Psoas muscle (tissue), 7 donors: ENCODE measurements at regions not wholly inside any gene's neighbourhood (a gene's known extent, or its start where the extent isn't known, plus 50 kb on each side); places are given as distances from the start of the nearest gene placed in this dataset.

Source experiments
- ATAC-seq, 4 donors: fragments of 200-7000 bp; cut with Tn5 transposase; one replicate each; pipeline ENCODE4 v1.9.1; 2020; ENCODE audit warnings: moderate library complexity in 3 of 4, mild to moderate bottlenecking in 2 of 4
- DNase-seq, 2 donors: peaks; one replicate each; pipeline ENCODE4 v3.0.0-alpha.2; 2020
- H3K27ac ChIP-seq: fragments of 200-600 bp; one replicate; pipeline ENCODE4 v1.8.0; 2022
- H3K27me3 ChIP-seq, 3 donors: fragments of 200-600 bp in 1 of 3; one replicate each; pipeline versions ENCODE4 v1.6.1 to v1.8.0; 2013 to 2022; ENCODE audit warnings: low read length in 2 of 3, mild to moderate bottlenecking in 2 of 3, moderate library complexity in 1 of 3; ENCODE audit not compliant: insufficient read depth in 3 of 3
- H3K36me3 ChIP-seq, 2 donors: fragments of 200-600 bp in 1 of 2; one replicate each; pipeline versions ENCODE4 v1.6.1 to v1.8.0; 2013 to 2022; ENCODE audit warnings: low read depth in 1 of 2, mild to moderate bottlenecking in 1 of 2, moderate library complexity in 1 of 2; ENCODE audit not compliant: insufficient read depth in 1 of 2
- H3K4me1 ChIP-seq: fragments of 200-600 bp; one replicate; pipeline ENCODE4 v1.8.0; 2022
- H3K4me3 ChIP-seq: fragments of 200-600 bp; one replicate; pipeline ENCODE4 v1.8.0; 2022; ENCODE audit warnings: mild to moderate bottlenecking
- H3K9me3 ChIP-seq: fragments of 200-600 bp; one replicate; pipeline ENCODE4 v1.8.0; 2022
- CTCF ChIP-seq: fragments of 200-600 bp; IDR thresholded peaks from one replicate; pipeline ENCODE4 v1.8.0; 2022; ENCODE audit warnings: antibody characterized with exemption
- WGBS, 3 donors: extraction: QIAGEN DNeasy Blood & Tissue Kit; methylation state at CpG; one replicate each; pipeline versions ENCODE4 v1.1.6 to v1.1.7; 2013; 5-methylcytosine and 5-hydroxymethylcytosine counted together
- intact Hi-C, 2 donors: fragments of 100-400 bp; cut with DNase I; formaldehyde crosslinking; loops; one replicate each; pipeline versions ENCODE4 v1.11.0 to v1.14.2; 2022
- donor health status: healthy with polysubstance abuse.
- donor health status: DM: no; HTN: no; CAD: no; lungs with moderate emphysema.
- donor health status: Bipolar disorder and iron deficiency.
- donor health status: healthy.
- donor health status: DM: yes; HTN: yes; CAD: no.
- donor health status: DM: no; HTN: no; CAD: no.
- donor health status: DM: yes; HTN: yes; CAD: no.

- no peak for TF ChIP-seq CTCF
- intact Hi-C loops, result no loop called here
- Histone ChIP-seq H3K36me3 (no peaks in the 10 kb centered on the region), H3K27me3 (peaks cover 0 to 4% (median 4%) of the 10 kb centered on the region in 3 donors), H3K4me1 (no peaks in the 10 kb centered on the region), H3K9me3 (no peaks in the 10 kb centered on the region), H3K27ac (no peak overlapping the region), H3K4me3 (no peak overlapping the region)
- DNase-seq (no peak), ATAC-seq (no peak)
- WGBS, 3 donors, result 54 to 65% (median 55%) methylated on average over 2 of the region's 2 CpGs
Measured at GRCh38 chr10:117726596-117727295, 184.2 kb downstream of the EMX2 start.

GRCh38 chr10:117727421-117727820 is 184.9 kb downstream of the EMX2 start:
- no peak overlapping the region for H3K27ac ChIP-seq
- ATAC-seq, result no peak
- H3K4me1 ChIP-seq, result no peaks in the 10 kb centered on the region
- no peak for DNase-seq
- TF ChIP-seq CTCF, result no peak
- H3K36me3 ChIP-seq, result no peaks in the 10 kb centered on the region
- intact Hi-C loops, result no loop called here
- no peak overlapping the region for H3K4me3 ChIP-seq
- H3K27me3 ChIP-seq, result peaks cover 0 to 4% (median 4%) of the 10 kb centered on the region in 3 donors
- H3K9me3 ChIP-seq, result no peaks in the 10 kb centered on the region
- WGBS, 3 donors, result 65 to 69% (median 65%) methylated on average over 4 of the region's 4 CpGs

- no peak for TF ChIP-seq CTCF
- intact Hi-C loops, result no loop called here
- Histone ChIP-seq H3K9me3 (no peaks in the 10 kb centered on the region), H3K4me1 (no peaks in the 10 kb centered on the region), H3K27me3 (peaks cover 0 to 8% (median 4%) of the 10 kb centered on the region in 3 donors), H3K36me3 (no peaks in the 10 kb centered on the region), H3K27ac (no peak overlapping the region), H3K4me3 (no peak overlapping the region)
- DNase-seq (no peak), ATAC-seq (no peak)
Measured at GRCh38 chr10:117728087-117728486, 185.5 kb downstream of the EMX2 start.

GRCh38 chr10:117729156-117729555 is 186.6 kb downstream of the EMX2 start:
- ATAC-seq, result no peak
- intact Hi-C loops, result no loop called here
- Histone ChIP-seq H3K4me1 (no peaks in the 10 kb centered on the region), H3K4me3 (no peak overlapping the region), H3K27me3 (peaks cover 0 to 15% (median 4%) of the 10 kb centered on the region in 3 donors), H3K36me3 (no peaks in the 10 kb centered on the region), H3K27ac (no peak overlapping the region), H3K9me3 (no peaks in the 10 kb centered on the region)
- DNase-seq, result no peak
- WGBS, 3 donors, result 57 to 74% (median 67%) methylated on average over 4 of the region's 4 CpGs
- TF ChIP-seq CTCF, result no peak
